Sigmoid colon (tissue), 4 donors: ENCODE measurements at regions not wholly inside any gene's neighbourhood (a gene's known extent, or its start where the extent isn't known, plus 50 kb on each side); places are given as distances from the start of the nearest gene placed in this dataset.

Experiments used
- CTCF ChIP-seq, 4 experiments: fragments of 450-650 bp in 3 of 4; fragments of 200-600 bp in 1 of 4; IDR thresholded peaks; one replicate each; pipeline ENCODE4 v1.5.1; 2016 to 2019; ENCODE audit warnings: antibody characterized with exemption in 4 of 4, mild to moderate bottlenecking in 3 of 4, moderate library complexity in 2 of 4
- POLR2A ChIP-seq, 2 donors: fragments of 450-650 bp; IDR thresholded peaks; one replicate each; pipeline ENCODE4 v1.6.1; 2016; ENCODE audit warnings: antibody characterized with exemption in 2 of 2, mild to moderate bottlenecking in 2 of 2, moderate library complexity in 2 of 2
- POLR2AphosphoS5 ChIP-seq, 4 donors: sonication (generic); formaldehyde crosslinking; IDR thresholded peaks; one replicate each; pipeline ENCODE4 v1.6.1; 2017; ENCODE audit warnings: antibody characterized with exemption in 4 of 4

GRCh38 chr7:131633342-131633843, 77.0 kb upstream of the PODXL start:
- TF ChIP-seq POLR2A (IDR thresholded peaks at IDR 0.05) (no peak), POLR2AphosphoS5 (IDR thresholded peaks at IDR 0.05) (peak in 1 of 4 donors; percentile 56), CTCF (IDR thresholded peaks at IDR 0.05) (no peak)
